AG09319 (cell line): ENCODE measurements at regions not wholly inside any gene's neighbourhood (a gene's known extent, or its start where the extent isn't known, plus 50 kb on each side); places are given as distances from the start of the nearest gene placed in this dataset.

Experiments
- DNase-seq: peaks from one replicate; pipeline ENCODE4 v3.0.0-alpha.2; 2010; ENCODE audit warnings: low read depth; ENCODE audit errors: extremely low read depth
- CTCF ChIP-seq: IDR thresholded peaks from 2 replicates; pipeline ENCODE4 v1.5.1; 2011; ENCODE audit warnings: low read depth, mild to moderate bottlenecking, inconsistent platforms, low read length, moderate library complexity

GRCh38 chr6:154606860-154607259 is 96.4 kb upstream of the CNKSR3 start:
- no peak for DNase-seq
- no peak for TF ChIP-seq CTCF

GRCh38 chr6:154611241-154611640 is 100.8 kb upstream of the CNKSR3 start:
- no peak for DNase-seq
- no peak for TF ChIP-seq CTCF

GRCh38 chr6:154611847-154612246 is 101.4 kb upstream of the CNKSR3 start:
- no peak for TF ChIP-seq CTCF
- DNase-seq: no peak

- TF ChIP-seq CTCF: no peak
- peak; percentile 51 for DNase-seq
These were observed 102.7 kb upstream of the CNKSR3 start for GRCh38 chr6:154613137-154613676.

GRCh38 chr6:154614101-154614500 is 103.6 kb upstream of the CNKSR3 start:
- DNase-seq: no peak
- no peak for TF ChIP-seq CTCF

- DNase-seq: no peak
- TF ChIP-seq CTCF: no peak
These were observed 104.2 kb upstream of the CNKSR3 start for GRCh38 chr6:154614641-154615040.

- no peak for DNase-seq
- no peak for TF ChIP-seq CTCF
These were observed 105.1 kb upstream of the CNKSR3 start for GRCh38 chr6:154615483-154616025.
